ENCODE measurements at regions not wholly inside any gene's neighbourhood (a gene's known extent, or its start where the extent isn't known, plus 50 kb on each side); places are given as distances from the start of the nearest gene placed in this dataset.

DNA sequence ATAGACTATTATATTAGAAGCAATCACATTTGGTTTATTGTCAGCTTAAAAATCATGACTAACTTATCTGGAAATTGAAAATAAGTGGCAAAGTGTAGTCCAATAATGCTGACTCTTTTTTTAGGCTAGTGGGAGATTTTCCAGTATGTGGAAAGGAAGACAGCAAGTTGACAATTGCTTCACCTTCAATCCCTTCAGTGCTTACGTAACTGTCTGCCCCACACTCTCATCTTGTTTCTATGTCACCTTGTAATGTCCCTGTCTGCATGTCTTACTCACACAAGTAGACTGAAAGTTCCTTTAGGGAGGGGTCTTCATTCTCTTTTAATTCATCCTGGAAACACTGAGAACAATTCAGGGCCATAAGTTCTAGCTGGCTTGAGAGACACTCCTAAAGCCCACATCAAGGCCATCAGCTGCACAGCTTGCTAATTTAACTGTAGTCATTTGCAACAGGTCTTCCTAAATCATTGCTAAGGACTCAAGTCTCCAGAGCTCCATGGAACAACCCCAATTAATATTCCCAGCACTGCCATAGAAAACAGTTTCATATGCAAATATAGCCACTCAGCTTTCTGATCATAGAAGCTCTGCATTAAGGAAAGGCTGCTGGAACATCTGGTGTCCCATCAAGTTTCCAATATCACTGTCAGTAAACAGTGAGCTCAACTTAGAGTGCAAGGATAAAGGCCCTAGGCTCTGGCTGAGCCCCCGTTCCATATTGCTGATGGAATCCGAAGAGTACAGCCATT is 230.5 kb downstream of the ETAA1 start:
- Histone ChIP-seq H3K4me3 (no peak overlapping the region), H3K4me1 (no peaks in the 10 kb centered on the region), H3K27me3 (ENCODE audit: low read depth) (no peaks in the 10 kb centered on the region), H3K9me3 (no peaks in the 10 kb centered on the region), H3K36me3 (replicated peaks) (no peaks in the 10 kb centered on the region)
- in situ Hi-C loops (cut with MboI; ENCODE audit: low sequenced_read_pairs) = no loop called here
- DNase-seq (ENCODE audit: low spot score in 2 of 2) = no peak

DNA sequence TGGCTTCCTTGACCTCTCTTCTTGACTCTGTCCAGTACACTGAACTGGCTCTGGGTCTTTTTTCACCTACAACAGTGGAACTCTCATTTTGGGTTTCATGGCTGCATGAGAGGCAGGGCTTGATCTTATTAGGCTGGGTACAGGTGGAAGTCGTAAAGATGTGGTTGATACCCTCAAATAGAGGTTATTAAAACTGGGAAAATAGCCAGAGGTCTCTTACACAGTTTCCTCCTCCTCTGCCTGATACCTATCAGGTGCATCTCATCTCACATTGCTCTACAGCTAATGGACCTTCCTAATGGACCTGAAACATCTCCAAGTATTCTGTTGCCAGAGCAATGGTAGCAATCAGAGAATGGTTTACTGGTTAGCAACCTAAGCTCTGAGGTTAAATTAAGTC is 231.8 kb downstream of the ETAA1 start:
- in situ Hi-C loops (cut with MboI; ENCODE audit: low sequenced_read_pairs) = no loop called here

GRCh38 chr2:67631483-67631882 is 234.3 kb downstream of the ETAA1 start:
- Histone ChIP-seq H3K27me3 (ENCODE audit: low read depth) (no peaks in the 10 kb centered on the region), H3K36me3 (replicated peaks) (no peaks in the 10 kb centered on the region), H3K4me3 (no peak overlapping the region), H3K9me3 (no peaks in the 10 kb centered on the region), H3K4me1 (no peaks in the 10 kb centered on the region)
- DNase-seq (ENCODE audit: low spot score in 2 of 2) = no peak
- in situ Hi-C loops (cut with MboI; ENCODE audit: low sequenced_read_pairs) = no loop called here

More for the DNA sequence above, 231.8 kb downstream of the ETAA1 start:
- no peaks in the 10 kb centered on the region for H3K9me3 ChIP-seq
- no peak for DNase-seq (ENCODE audit: low spot score in 2 of 2)
- H3K36me3 ChIP-seq (replicated peaks) = no peaks in the 10 kb centered on the region
- no peaks in the 10 kb centered on the region for H3K27me3 ChIP-seq (ENCODE audit: low read depth)
- no peak overlapping the region for H3K4me3 ChIP-seq
- no peaks in the 10 kb centered on the region for H3K4me1 ChIP-seq

DNA sequence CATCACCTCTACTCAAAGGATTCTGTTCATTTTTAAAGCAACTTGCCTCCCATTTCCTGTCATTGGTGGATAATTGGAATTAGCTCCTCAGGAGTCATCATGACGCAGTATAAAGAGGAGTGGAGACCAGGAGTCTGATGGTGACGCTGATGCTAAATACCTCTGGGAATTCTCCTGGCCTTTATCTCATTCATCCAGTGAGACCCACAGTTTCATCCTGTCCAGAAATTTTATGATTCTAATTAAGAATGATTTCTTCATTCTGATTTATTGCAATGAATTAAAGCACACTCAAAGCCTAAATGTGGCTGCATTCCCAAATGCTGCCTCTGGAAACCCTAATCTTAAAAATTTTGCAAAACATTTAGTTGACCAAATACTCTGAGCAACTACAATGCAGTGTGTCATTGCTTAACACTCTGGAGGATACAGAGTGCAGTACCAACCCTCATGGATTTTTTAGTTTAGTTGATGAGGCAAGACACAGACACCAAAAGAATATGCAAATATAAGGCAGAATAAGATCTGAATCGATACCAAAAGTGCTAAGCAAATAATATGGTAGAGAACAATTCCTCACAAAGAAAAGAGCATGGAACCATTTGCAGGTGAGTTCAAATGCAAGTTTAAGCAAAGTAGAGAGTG is 236.2 kb downstream of the ETAA1 start:
- Histone ChIP-seq H3K4me3 (no peak overlapping the region), H3K4me1 (no peaks in the 10 kb centered on the region), H3K36me3 (replicated peaks) (no peaks in the 10 kb centered on the region), H3K9me3 (no peaks in the 10 kb centered on the region), H3K27me3 (ENCODE audit: low read depth) (no peaks in the 10 kb centered on the region)
- in situ Hi-C loops (cut with MboI; ENCODE audit: low sequenced_read_pairs) = no loop called here
- no peak for DNase-seq (ENCODE audit: low spot score in 2 of 2)

DNA sequence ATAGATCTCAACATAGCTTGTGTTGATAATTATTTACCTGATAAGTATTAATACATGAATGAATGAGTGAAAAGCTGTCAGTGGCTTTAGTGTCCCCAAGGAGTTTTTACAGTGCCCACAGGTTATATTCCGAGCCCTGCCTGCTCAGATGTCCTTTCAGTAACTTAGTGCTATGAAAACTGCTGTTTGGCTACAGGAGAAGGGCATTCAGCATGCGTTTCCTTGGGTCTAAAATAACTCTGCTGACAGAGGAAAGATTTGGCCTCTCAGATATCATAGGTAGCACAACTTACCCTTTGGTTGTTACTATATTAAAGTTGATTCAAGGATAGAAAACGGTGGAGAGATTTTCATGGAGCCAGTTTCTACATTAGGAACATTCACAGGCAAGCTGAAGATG is 241.0 kb downstream of the ETAA1 start:
- H3K27me3 ChIP-seq (ENCODE audit: low read depth) = no peaks in the 10 kb centered on the region; the same call in 1 of the 2 replicates

DNA sequence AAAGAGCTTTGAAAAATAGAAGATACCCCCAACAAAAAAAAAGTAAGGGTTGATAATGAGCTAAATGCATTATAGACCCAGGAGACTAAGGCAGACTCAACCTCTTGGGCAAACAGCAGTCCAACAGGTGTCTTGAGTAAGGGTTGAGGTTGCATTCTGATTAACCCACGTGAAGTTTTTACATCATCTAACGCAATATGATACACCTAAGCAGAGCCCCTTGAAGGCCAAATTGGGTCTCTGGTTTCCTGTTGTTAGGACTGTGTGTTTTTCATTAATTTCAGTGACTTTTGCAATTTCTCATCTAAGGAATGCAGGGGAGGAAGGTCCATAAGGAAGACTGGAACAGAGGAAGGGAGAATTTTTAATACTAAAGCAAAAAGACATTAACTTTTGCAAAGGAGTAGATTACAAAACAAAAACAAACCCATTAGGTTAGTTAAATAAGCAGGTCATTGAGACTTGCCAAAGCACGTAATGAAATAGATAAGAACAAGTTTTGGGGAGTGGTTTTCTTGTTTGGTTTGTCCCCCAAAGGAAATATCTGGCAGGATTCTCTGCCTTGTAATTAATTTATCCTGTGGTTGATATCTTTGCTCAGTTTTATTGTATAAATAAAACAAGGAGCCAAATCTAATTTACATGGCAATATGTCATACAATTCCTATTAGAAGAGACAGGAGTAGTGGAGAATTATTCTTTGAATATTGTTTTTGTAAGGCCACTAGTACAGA is 244.3 kb downstream of the ETAA1 start:
- in situ Hi-C loops (cut with MboI; ENCODE audit: low sequenced_read_pairs) = no loop called here
- no peak for DNase-seq (ENCODE audit: low spot score in 2 of 2)
- H3K4me3 ChIP-seq = no peak overlapping the region

More for the DNA sequence above, 241.0 kb downstream of the ETAA1 start:
- Histone ChIP-seq H3K9me3 (no peaks in the 10 kb centered on the region), H3K4me1 (no peaks in the 10 kb centered on the region), H3K4me3 (no peak overlapping the region), H3K36me3 (replicated peaks) (no peaks in the 10 kb centered on the region)
- no peak for DNase-seq (ENCODE audit: low spot score in 2 of 2)
- in situ Hi-C loops (cut with MboI; ENCODE audit: low sequenced_read_pairs) = no loop called here

DNA sequence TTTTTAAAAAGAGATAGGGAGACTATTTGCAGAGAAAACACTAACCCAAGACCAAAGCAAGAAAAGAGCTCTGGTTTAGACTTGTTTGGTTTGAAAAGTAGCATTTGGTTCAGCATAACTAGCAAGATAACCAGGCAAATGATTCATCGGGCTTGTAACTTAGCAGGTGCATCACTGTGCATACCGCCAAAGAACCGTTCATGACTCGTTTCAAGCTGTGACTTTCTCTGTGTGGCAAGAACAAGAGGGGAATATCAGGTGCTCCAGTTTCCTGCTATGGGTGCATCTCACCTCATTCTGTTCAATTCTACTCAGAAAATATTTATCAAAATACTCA is 244.9 kb downstream of the ETAA1 start:
- no peak for DNase-seq (ENCODE audit: low spot score in 2 of 2)
- Histone ChIP-seq H3K9me3 (no peaks in the 10 kb centered on the region), H3K4me3 (no peak overlapping the region), H3K4me1 (no peaks in the 10 kb centered on the region), H3K27me3 (ENCODE audit: low read depth) (no peaks in the 10 kb centered on the region; the same call in 1 of the 2 replicates), H3K36me3 (replicated peaks) (no peaks in the 10 kb centered on the region)
- in situ Hi-C loops (cut with MboI; ENCODE audit: low sequenced_read_pairs) = no loop called here

More for the DNA sequence above, 244.3 kb downstream of the ETAA1 start:
- no peaks in the 10 kb centered on the region for H3K9me3 ChIP-seq
- H3K27me3 ChIP-seq (ENCODE audit: low read depth) = no peaks in the 10 kb centered on the region; the same call in 1 of the 2 replicates
- H3K4me1 ChIP-seq = no peaks in the 10 kb centered on the region
- no peaks in the 10 kb centered on the region for H3K36me3 ChIP-seq (replicated peaks)

GRCh38 chr2:67642961-67643360 is 245.8 kb downstream of the ETAA1 start:
- in situ Hi-C loops (cut with MboI; ENCODE audit: low sequenced_read_pairs) = no loop called here

GRCh38 chr2:67645280-67646138 is 248.4 kb downstream of the ETAA1 start:
- DNase-seq (ENCODE audit: low spot score in 2 of 2) = no peak
- no peaks in the 10 kb centered on the region for H3K36me3 ChIP-seq (replicated peaks)
- in situ Hi-C loops (cut with MboI; ENCODE audit: low sequenced_read_pairs) = no loop called here
- H3K4me1 ChIP-seq = no peaks in the 10 kb centered on the region
- H3K4me3 ChIP-seq = no peak overlapping the region
- H3K9me3 ChIP-seq = no peaks in the 10 kb centered on the region
- H3K27me3 ChIP-seq (ENCODE audit: low read depth) = no peaks in the 10 kb centered on the region; the same call in 1 of the 2 replicates

More at GRCh38 chr2:67642961-67643360, 245.8 kb downstream of the ETAA1 start:
- H3K27me3 ChIP-seq (ENCODE audit: low read depth) = no peaks in the 10 kb centered on the region; the same call in 1 of the 2 replicates
- no peaks in the 10 kb centered on the region for H3K36me3 ChIP-seq (replicated peaks)
- DNase-seq (ENCODE audit: low spot score in 2 of 2) = no peak
- no peaks in the 10 kb centered on the region for H3K4me1 ChIP-seq
- no peak overlapping the region for H3K4me3 ChIP-seq
- H3K9me3 ChIP-seq = no peaks in the 10 kb centered on the region

DNA sequence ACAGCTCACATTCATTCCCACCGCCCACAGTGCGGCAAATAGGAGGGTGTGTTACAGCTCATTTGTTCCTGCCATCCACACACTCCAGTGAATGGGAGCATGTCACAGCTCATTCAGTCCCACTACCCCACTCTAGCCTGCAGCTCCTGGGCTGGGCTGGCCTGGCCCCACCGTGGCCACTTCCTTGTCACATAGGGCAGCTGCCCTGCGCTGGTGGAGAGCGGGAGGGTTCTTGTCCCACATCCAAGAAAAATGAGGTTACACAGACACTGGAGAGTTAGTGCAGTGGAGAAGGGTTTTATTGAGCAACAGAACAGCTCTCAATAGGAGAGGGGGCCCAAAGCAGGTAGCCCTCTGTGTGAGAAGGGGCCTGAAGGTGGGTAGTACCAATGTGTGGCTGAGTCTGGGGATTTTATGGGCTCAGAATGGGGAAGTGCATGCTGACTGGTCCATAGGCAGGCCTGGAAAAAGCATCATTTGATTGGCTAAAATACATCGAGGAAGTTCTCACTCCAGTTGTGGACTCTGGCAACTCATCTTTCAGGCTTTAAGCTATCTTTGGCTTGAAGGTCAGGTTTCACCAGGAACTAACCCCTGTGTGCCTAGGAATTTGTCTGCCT is 249.7 kb downstream of the ETAA1 start:
- in situ Hi-C loops (cut with MboI; ENCODE audit: low sequenced_read_pairs) = no loop called here
- DNase-seq (ENCODE audit: low spot score in 2 of 2) = no peak
- Histone ChIP-seq H3K4me1 (no peaks in the 10 kb centered on the region), H3K4me3 (no peak overlapping the region), H3K27me3 (ENCODE audit: low read depth) (no peaks in the 10 kb centered on the region; the same call in 1 of the 2 replicates), H3K9me3 (no peaks in the 10 kb centered on the region), H3K36me3 (replicated peaks) (no peaks in the 10 kb centered on the region)

- Histone ChIP-seq H3K4me1 (no peaks in the 10 kb centered on the region), H3K36me3 (replicated peaks) (no peaks in the 10 kb centered on the region), H3K27me3 (ENCODE audit: low read depth) (no peaks in the 10 kb centered on the region), H3K9me3 (no peaks in the 10 kb centered on the region), H3K4me3 (no peak overlapping the region)
- no peak for DNase-seq (ENCODE audit: low spot score in 2 of 2)
- in situ Hi-C loops (cut with MboI; ENCODE audit: low sequenced_read_pairs) = no loop called here
Observed at GRCh38 chr2:67649331-67650261, 252.5 kb downstream of the ETAA1 start.
